GM19324 (cell line): ENCODE measurements at regions not wholly inside any gene's neighbourhood (a gene's known extent, or its start where the extent isn't known, plus 50 kb on each side); places are given as distances from the start of the nearest gene placed in this dataset.

Experiments
- ATAC-seq: cut with Tn5 transposase; IDR thresholded peaks from one replicate; pipeline ENCODE4 v1.9.1; 2021; ENCODE audit warnings: mild to moderate bottlenecking, moderate library complexity; ENCODE audit not compliant: unreplicated experiment, low FRiP score

DNA sequence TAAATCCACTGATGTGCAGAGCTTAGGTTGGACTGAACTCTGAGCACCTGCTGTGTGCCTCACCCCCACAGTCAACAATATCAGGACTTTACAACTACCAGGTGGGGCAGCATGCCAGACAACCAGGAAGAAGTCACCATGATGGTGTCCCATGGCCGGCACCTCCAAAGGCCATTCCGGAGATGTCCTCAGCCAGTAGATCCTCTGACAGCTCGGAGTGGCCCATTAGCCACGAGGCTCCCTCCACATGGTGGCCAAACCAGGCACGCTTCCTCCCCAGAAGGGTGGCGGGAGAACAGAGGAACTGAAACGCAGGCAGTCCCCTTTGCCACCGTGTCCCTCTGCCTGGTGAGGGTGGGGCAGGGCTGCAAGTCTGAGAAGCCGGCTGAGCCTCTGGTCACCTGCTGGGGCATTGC, 390.0 kb downstream of the TNS3 start:
- ATAC-seq, result peak; percentile 62

DNA sequence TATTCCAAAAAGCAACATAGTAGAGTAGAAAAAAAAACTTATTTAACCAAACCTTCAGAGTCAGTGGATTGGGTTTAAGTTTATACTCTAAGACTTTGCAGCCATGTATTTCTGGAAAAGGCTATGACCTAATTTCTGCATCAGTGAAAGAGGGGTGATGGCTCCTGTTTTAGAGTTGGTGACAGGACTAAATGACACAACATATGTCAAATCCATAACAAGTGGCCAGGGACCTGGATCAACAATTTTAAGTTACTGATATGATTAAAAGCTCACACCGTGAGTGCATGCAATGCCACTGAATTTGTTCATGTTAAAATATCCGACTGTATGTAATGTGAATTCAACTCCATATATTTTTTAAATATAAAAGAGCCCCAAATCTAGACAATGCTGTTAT, 390.6 kb downstream of the TNS3 start:
- no peak for ATAC-seq

DNA sequence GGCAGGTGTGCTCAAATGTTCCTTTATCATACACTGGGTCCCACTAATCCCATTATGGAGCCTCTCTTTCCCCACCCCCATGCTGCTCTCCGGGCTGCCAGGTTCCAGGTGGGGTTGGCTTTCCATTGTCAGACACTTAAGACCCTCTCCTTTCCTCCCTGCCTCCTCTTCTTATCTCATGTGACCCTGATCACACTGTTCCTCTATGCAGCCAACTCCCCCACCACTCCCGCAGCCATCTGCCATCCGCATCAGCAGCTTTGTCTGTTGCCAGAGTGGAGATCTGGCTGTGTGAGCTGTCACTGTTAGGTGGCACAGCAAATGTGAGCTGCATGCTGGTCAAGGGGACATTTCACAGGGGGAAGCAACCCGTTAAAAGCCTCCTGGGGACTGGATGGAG, 391.4 kb downstream of the TNS3 start:
- ATAC-seq, result no peak

DNA sequence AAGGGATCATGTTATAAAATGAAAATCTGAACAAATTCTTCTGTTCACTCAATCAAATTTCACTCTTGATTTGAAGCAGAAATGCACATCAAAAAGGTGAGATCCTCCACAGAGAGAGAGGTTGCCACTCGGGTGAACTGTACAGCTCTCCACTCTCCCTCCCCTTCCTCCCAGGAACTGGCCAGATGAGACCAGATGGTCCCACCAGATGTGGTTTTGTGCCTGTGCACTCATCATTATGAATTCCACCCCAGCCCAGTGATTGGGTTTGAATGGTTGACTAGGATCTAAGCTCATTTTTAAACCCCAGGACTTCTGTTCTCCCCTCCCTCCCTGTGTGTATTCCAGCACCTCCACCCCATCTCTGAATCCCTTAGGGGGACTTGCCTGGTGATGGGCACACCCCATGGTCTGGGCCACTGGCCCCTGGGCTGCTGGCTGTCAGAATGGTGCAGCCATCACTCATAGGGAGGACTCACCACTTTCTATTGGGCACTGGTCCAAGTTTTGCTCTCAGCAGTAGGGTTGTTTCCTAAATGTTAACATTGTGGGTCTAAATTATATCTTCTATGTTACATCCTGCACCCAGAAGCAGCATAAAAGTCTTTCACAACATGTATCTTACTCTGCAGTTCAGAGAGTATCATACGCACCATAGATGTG, 393.1 kb downstream of the TNS3 start:
- no peak for ATAC-seq

DNA sequence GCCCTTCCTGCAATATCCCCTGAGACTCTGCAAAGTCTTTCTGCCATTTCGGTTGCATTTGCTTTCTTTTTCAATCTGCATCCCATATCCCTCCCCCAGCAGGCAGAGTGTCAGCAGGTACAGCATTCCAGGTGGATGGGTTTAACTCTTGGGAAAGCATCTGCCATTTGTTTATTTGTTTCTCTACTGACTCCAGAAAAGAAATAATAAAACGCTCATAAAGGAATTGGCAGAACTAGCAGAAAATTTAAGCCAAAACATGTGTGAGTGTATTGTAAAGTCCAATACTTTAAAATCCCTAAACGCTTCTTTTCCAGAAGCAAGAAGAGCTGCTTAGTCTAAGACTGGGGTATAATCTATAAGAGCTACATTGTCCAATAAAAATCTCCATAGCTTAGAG, 393.8 kb downstream of the TNS3 start:
- ATAC-seq, result no peak

DNA sequence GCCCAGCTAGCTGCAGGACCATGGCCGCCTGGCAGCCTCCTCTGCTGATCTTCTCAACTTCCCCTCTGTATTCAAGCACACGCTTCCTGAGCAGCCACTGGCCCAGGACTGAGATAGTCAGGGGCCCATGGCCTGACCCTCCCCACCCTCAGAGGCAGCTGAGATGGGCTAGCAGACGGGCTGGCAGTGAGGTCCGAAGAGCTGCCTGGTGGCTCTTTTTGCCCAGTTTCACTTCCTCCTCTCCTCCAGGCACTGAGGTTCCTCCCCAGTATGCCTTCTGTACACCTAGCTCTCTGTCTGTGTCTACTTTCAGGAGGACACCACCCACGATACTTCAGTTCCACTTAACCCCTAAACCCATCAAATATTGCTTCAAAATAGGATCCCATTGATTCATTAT, 395.6 kb downstream of the TNS3 start:
- peak; percentile 98 for ATAC-seq

DNA sequence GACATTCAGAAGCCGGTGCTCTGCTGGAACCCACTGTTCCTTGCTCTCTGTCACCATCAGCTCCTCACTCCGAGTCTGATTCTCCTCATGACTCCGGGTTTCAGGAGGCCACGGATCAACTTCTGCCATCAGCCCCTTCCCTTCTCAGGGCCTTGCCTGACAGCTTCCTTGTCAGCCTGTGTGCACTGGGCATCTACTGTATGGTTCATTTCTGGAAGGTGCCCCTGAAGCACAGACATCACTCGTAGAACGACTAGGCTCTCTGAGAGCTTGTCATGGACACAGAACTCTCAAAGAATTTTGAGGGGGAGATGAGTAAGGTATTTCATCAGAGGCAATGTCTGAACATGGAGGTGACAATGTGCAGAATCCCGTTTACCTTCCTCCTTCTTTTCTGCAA, 396.1 kb downstream of the TNS3 start:
- no peak for ATAC-seq

DNA sequence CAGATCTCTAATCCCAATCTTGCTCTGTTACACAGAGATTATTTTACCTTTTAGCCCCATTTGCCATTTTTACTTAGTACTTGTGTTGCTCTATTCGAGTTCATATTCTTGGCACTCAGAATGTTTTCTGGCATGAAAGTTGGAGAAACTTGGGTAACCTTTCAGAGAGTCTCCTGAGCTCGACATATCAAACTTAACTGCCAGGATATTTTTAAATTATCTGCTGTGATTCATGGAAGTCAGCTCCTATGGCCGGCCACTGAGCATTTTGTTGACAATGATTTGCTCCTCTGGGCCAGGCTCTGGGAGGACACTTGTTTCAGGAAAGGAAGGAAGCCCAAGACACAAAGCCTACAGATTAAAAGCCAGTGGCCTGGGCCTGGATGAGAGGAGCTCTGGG, 396.7 kb downstream of the TNS3 start:
- no peak for ATAC-seq

DNA sequence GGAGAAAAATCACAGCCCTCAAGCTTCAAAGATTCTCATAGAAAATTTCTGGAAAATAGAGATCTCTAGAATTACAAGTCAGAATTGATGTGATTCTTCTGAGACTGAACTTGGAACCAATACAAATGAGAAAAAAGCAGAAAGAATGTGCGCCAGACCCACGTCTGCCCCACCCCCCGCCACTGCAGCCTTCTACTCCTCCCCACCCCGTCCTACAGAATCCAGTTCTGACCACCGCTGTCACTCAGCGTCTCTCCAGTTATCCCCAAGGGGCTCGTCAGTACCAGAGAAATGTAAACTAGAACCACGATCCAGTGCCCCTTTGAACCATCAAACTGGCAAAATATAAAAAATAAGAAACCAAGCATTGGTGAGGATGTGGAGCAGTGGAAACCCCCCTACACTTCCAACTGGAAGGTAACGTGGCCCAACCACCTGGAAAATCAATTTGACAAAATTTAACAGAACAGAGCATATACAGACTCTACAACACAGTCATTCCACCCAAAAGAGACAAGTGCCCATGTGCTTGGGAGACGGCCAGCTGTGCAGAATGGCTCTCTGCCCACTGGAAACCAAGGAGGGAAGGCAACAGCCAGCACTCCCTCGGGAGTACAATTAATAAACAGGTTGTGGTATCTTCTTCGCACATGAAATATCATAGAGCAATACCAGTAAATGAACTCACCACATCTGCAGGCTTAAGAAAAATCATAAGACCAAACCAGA, 397.9 kb downstream of the TNS3 start:
- no peak for ATAC-seq

DNA sequence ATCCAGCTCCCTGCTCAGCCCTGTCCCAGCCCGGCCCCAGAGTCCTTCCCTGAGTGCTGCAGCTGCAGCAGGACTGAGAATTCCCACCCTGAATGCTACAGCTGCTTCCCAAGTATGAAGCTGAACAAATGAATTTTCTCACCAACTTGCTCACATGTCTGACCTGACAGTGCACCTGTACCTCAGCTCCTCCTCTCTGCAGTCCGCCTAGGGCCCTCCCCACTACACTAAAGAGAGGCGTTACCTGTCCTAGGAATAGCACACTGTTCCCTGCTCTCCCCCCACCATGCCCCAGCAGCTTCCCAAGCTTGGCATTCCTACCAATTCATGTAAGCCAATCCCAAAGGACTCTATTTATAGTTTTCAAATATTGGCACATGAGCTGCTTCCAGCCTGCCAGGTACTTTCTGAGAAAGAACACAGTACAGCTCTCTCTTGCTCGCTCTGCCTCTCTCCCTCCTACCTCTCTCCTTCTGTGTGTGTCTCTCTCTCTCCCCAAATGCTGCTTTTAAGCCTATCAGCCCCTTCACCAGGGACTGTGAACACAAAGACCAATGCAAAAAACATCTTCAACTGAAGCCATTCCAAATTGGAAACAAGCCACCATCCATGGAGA, 400.1 kb downstream of the TNS3 start:
- ATAC-seq, result no peak

DNA sequence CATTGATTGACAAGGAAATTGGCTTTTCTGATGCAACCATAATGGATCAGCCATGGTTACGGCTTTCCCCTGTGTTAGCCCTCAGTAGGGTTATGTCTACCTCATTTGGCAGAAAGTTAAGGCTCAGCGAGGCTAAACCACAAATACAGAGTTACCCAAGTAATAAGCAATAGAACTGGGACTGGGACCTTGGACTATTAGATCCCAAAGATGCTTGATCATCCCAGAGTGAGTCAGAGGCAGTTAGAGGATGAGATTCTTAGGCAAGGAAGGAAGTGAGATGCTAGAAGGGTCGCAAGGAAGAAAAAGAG, 401.4 kb downstream of the TNS3 start:
- ATAC-seq, result no peak

DNA sequence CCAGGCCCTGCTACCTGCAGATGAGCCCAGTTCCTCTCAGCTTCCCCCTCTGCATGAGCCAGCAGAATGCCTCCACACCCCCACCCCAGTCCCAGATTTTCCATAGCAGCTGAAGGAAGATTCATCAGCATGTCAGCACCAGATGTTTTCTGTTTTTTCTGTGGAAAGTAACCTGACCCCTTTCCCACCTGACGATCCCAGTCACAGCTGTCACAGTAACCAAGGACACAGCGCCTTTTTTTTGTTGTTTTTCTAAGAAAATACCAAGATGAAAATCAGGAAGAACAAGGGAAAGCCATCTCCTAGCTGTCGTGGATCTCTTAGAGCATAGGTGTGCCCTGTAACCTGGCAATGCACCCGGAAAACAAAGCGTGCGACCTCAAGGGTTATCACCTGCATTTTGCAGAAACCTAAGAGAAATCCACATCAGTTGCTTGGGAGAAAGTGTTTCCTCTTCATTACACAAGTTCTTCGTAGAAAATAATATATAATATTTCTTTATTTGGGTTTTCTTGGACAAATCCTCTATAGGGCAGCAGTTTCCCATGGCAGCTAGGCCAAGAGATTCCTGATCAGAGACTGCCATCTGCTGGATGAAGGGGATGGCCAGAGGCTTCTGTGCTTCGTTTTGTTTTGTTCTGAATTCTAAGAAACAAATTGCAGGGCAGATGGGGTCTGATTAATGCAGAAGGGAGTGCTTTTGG, 401.9 kb downstream of the TNS3 start:
- peak; percentile 51 for ATAC-seq

DNA sequence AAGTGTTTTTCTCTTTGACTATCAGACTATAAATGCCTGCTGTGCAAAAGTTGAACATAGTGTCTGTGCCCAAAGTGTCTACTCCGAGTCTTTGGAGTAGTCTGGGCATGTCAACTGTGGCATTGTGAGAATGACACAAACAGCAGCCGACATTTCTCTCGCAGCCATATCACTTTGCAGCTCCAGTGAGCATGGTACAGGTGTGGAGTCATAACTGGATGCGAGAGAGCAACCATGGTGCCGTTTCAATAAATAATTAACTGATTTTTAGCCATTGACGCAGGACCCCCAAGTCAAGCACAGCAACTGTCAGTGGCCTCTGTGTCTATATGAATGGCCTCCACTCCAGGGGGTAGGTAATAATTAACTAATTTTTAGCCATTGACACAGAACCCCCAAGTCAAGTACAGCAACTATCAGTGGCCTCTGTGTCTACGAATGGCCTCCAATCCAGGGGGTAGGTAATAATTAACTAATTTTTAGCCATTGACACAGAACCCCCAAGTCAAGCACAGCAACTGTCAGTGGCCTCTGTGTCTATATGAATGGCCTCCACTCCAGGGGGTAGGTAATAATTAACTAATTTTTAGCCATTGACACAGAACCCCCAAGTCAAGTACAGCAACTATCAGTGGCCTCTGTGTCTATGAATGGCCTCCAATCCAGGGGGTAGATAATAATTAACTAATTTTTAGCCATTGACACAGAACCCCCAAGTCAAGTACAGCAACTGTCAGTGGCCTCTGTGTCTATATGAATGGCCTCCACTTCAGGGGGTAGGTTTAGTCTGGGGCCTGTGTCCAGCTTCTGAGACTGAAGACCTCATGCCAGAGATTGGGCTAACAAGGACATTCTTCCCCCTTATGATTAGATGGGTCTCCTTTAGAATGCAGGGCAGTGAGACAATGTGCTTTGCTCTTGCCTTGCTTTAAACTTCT, 409.0 kb downstream of the TNS3 start:
- ATAC-seq, result peak; percentile 85

DNA sequence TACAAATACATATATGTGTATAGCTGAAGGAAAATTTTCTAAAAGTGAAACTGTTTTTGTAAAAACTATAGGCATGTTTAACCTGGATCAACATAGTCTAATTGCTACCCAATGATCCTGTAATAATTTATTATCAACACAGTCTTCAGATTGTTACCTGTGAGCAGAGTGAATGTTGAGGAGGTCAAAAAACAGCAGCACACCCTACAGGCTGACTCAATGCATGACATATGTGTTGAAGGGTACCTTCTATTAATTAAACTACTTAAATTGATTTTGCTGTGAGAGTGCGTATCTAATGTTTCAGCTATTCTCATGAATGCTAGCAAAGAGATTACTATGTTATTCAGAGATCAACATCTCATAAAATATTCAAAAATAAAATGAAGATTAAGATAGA, 411.4 kb downstream of the TNS3 start:
- no peak for ATAC-seq

DNA sequence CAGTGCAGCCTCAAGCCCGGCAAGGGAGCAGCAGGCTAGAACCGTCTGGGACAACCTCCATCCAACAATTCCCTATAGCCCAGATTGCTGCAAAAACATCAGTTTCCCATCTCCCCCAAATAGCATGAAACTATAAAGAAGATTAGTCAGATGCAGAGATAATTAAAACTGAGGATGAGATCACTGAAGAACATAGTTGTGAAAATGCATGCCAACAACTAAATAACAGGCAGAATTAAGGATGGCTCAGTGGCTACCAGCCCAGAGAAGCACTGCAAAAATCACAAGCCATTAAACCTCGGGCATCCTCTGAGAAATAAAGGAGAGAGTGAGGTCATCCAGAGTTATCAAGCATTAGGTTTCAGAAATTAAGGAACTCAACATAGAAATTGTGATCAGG, 427.1 kb downstream of the TNS3 start:
- no peak for ATAC-seq

DNA sequence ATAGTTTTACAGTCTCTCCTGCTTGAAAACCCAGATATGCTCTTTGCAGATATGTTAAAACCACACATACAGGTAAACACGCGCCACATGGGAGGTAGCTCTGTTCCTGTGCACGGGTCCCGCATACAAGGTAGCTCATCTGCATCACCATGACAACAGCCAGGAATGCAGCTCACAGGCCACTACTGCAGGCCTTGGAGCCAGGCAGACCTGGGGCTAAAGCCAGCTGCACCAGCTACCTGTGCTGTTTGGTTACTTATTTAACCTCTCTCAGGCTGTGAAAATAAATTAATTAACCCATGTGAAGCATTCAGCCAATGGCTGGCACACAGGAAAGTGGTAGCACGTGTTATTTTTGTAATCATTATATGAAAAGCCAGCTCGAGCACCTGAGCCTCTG, 428.3 kb downstream of the TNS3 start:
- no peak for ATAC-seq

DNA sequence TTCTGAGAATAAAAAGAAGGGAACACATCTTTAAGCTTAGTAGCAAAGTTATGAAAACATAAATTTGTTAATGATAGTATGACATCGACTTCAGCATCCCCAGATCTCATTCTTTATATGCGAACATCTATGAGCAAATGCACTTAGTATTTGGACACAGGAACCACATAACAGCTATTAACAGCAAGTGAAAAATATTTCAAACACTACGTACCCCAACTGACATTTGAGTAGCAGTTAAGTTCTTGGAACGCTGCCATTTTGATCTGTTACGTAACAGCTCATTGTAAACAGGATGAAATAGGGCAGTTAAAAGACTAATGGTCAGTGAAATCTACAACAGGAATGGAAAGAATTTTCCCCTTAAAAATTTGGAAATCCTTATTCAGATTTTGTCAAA, 428.9 kb downstream of the TNS3 start:
- no peak for ATAC-seq

DNA sequence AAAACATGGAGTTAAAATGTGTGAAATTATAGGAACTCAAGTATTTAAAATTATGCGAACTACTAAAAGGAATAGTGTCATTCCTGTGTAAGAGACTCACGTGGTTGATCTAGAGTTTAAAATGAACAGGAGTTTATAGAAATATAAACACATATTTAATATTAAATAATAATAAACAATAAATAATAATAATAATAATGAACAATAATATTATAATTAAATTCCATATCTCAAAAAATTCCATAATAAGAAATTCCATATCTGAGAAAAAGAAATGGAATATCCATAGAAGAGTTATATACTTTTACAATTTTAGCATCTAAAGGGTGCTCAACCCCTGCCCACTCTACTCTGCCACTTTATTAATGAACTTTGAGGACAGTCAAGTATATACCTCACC, 429.6 kb downstream of the TNS3 start:
- no peak for ATAC-seq

DNA sequence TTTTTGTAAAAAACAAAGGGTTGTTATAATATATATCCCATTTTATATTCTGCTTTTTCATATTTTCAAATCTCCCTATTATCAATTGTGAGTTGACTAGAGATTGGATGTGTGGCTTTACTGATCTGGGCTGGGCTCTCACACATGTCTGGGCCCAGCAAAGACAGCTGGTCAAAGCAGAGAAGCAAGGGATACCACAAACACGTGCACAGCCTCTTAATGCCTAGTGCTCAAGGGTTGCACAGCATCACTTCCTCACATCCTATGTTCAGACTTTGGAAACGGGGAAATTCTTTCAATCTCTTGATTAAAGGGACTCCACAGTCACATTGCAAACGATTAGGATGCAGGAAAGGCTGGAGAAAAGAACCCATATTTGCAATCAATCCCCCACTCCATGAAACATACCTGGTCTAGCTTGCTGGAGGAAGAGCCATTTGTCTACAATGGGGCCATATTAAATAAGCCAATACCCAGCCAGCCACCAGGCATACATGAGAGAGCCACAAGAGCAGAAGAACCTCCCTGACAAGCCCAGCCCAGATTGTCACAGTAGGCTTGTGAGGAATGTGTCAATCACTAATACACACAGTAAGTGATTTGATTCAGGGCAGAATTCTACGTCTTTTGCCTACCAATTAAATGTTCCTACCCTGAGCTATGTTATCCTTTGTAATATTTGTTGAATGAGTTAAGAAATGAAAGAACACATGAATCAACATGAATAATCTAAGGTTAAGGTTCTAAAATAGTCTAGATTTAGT, 431.2 kb downstream of the TNS3 start:
- ATAC-seq, result no peak

DNA sequence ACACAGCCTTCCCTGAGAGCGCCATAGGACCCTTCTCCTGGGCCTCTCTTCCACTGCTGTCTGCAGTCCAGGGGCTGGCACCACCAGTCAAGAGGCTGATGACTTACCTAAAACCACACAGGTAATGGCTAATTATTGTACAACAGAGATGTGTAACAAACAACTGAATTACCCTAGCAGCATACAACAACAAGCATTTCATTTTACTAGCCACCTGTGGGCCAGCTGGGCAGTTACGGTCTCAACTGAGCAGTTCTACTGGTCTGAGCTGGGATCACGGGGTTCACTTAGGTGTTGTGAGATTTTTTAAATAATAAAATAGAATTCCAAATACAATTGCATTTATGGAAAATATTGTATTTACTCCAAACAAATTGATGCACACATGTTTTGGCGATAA, 431.9 kb downstream of the TNS3 start:
- peak; percentile 3 for ATAC-seq
